Bone marrow (tissue), 2 donors: ENCODE measurements at regions not wholly inside any gene's neighbourhood (a gene's known extent, or its start where the extent isn't known, plus 50 kb on each side); places are given as distances from the start of the nearest gene placed in this dataset.
"Not testable (repeated sequence)": the region's sequence is repeated elsewhere in the genome, so short reads cannot be mapped to it uniquely, and the experiment has no call there.

ENCODE experiments used
- DNase-seq, 2 donors: peaks; one replicate each; lab custom pipeline; 2025; lab: John Stamatoyannopoulos, UW

DNA sequence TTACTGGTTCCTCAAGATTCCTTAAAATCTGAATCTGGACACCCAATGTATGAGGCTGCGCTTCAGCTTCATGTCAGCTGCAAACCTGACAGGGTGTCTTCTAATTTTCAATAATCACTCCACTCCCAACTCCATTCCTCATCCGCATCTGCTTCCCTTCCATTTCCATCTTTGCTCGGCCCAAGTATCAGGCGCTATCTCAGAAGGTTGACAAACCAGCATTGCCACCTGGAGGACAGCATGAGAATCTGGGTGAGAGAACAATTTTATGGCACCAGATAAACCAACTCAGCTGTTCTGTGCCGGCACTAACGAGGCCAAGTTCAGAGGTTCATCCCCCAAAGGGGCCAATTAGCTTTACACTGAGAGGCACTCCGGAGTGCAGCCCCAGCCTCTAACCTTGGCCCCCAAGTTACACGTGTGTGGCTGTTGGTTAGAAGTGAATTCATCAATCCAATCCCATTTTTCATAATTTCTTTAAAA lies 79.1 kb upstream of the LMO2 start:
- peak; percentile 7 to 80 for DNase-seq

DNA sequence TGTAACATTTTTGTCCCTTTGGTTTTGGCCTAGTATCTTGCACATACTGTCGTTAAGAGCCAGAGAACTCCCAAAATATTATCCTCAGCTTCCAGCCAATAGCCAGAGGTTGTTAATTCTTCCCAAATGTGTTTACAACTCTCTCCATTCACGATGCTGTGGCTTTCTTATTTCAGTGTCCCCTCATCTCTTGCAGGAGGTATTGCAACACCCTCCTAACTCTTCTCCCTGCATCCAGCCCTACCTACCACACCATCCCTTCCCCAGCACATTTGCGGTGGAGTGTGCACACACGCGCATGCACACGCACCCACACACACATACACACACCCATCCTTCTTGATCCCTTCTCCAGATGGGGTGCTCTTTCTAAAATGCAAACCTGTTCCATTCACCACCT lies 75.6 kb upstream of the LMO2 start:
- no peak for DNase-seq

DNA sequence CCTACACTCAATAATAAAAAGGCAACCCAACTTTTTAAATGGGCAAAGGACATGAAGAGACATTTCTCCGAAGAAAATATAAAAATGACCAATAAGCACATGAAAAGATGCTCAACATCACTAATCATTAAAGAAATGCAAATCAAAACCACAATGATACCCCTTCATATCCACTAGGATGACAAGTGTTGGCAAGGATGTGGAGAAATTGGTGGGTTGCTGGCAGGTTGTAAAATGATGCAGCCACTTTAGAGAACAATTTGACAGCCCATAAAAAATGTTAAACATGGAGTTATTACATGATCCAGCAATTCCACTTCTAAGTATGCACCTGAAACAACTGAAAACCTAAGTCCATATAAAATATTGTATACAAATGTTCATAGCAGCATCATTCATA lies 73.2 kb upstream of the LMO2 start:
- DNase-seq = no peak

- DNase-seq = no peak
These were observed 68.1 kb upstream of the LMO2 start for GRCh38 chr11:33959855-33960400.

- DNase-seq = no peak
These were observed 65.5 kb upstream of the LMO2 start for GRCh38 chr11:33957304-33957917.

DNA sequence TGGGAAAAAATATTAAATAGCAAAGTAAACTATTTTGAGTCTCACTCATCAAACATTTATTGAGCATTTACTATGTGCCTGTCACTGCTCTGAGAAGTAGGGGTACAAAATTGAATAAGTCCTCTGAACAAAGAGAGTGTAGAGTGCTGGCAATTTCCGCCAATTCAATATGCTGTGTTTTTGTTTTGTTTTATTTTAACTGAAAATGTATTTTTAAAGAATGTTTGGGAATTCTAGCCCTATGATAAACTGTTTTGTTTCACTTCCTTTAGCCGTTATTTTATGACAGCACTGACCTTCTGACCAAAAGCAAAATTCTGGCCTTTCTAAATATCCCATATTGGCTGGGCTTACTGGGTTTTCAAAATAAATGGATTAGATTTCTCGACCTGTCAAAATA lies 64.7 kb upstream of the LMO2 start:
- DNase-seq = no peak

- no peak for DNase-seq
These were observed 61.4 kb upstream of the LMO2 start for GRCh38 chr11:33953289-33953688.

DNA sequence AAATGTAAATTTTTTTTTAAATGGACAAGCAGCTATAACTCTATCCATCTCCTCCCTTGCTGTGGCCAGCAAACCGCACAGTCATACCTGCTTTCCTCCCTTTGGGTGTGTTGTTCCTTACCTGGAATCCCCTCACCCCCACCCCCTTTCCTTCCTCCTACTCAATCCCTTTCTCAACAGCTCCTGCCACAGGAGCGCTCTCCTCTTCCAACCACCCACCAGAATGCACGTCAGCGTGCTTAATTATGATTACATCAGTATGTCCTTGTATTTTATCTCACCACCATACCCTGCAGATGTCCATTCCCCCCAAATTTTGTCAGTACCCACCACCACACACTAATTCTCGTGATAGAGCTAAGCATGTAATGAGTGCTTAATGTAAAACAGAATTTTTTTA lies 60.9 kb upstream of the LMO2 start:
- no peak for DNase-seq

DNA sequence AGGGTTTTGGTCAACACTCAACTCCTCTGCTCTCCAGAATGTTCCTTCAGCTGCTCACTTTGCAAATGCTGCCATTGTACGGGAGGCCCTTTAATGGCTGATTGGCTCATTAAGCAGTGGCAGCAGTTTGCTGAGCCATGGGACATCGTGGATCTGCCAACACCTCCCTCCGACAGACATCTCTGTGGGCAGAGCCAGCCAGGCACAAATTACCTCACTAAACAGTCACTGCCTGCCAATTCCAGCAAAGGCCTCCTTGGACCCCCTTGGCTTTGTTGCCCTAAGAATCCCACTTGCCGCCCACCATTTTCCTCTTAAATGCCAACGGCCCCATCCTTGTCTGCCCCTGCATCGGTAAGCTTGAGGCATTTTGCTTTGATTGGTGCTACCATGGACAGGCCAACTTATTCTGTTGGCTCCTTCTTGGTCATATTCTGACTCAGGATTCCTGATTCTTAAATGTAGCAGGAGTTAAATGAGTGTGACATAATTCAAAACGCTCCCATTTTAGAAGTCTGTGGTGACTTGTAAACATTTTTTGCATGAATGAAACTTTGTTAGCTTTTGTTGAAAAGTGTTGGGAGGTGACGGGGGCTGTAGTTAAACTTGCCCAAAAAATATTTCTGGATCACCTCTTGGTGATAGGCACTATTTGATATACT lies 57.5 kb upstream of the LMO2 start:
- no peak for DNase-seq

GRCh38 chr11:33948494-33948893 lies 56.6 kb upstream of the LMO2 start:
- no peak for DNase-seq

DNA sequence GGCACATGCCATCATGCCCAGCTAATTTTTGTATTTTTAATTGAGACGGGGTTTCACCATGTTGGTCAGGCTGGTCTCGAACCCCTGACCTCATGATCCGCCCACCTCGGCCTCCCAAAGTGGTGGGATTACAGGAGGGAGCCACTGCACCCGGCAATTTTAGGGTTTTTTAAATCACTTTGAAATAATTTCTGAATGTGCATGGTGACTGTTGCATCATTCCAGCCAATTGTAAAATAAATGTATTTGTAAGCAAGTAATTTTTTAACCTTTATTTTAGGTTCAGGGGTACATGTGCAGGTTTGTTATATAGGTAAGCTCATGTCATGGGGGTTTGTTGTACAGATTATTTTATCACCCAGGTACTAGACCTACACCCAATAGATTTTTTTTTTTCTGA lies 56.0 kb upstream of the LMO2 start:
- DNase-seq = not testable (repeated sequence)

GRCh38 chr11:33946930-33947329 lies 55.1 kb upstream of the LMO2 start:
- DNase-seq = no peak

DNA sequence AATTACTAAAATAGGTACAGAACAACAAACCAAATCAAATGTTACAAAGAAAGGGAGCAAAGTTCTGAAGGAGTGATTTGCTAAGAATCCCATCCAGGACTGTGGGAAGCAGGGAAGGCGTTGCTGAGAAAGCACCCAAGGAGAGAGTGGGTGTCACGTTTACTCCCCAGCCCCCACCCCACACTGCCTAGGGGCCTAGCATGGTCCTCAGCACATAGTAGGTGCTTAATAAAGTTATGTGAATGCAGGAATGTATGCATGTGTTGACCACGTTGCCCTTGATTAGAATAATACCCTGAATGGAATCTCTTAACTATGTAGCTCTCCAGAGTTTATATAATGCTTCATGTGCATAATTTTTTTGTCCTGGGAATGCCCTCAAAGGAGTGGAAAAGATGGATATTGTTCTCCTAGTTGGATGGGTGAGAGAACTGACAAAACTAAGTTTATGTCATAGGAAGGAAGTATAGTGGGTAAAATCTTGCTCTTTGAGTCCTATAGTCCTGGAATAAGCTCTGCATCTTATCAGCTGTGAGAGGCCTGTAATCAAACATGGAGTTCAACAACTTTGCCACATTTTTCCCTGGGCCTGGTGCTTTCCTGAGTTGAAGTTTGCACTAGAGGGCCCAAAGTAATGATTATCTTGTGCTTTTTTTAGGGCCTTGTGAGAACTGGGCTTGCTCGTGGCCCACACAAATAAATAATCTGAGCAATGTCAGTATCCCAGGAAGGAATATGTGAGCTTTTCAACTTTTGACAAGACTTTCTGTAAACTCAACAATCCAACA lies 53.8 kb upstream of the LMO2 start:
- no peak for DNase-seq

GRCh38 chr11:33944693-33945424 lies 53.0 kb upstream of the LMO2 start:
- DNase-seq = no peak

DNA sequence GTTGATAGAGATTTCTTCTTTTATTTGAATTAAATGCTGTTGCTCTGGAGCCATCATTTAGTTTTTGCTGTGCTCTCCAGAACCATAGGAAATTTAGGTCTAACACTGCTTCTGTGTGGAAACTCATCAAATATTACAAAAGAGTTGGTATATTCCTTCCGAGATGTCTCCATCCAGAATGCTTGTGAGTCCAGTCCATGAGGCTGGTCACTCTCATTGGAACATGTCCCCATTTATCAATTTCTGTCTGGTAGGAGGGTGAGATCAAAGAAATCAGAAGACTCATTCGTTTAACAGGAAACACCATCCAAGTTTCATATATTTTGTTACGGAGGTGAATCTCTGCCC lies 52.4 kb upstream of the LMO2 start:
- no peak for DNase-seq

GRCh38 chr11:33942954-33943353 lies 51.1 kb upstream of the LMO2 start:
- DNase-seq = no peak

DNA sequence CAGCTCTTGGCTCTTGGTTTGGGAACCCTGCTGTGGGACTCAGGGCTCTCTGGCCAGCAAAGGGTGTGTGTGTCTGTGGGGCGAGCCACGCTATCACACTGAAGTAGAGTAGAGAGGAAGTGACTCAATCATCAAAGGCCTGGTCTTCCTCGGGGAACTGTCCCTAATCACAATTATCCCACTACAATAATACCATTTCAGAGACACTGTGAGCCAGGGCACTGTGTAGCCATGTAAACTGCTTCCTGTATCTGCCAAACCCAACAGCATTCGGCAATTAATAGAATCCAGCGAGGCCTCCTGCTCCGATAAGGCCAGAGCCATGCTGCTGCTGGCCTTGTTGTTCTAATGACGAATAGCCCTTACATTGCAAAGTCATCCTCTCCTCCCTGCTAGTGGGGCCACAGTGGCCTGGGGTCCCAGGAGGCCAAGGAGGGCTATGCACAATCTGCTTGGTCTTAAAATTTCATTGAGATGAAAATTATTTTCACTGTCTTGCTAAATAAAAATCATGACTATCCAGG lies 49.8 kb upstream of the LMO2 start:
- peak in 1 of 2 donors; percentile 6 for DNase-seq
